CD4-positive, alpha-beta T cell (primary cell): ENCODE measurements at regions not wholly inside any gene's neighbourhood (a gene's known extent, or its start where the extent isn't known, plus 50 kb on each side); places are given as distances from the start of the nearest gene placed in this dataset.
"Not testable (repeated sequence)": the region's sequence is repeated elsewhere in the genome, so short reads cannot be mapped to it uniquely, and the experiment has no call there.

ENCODE experiments used
- ATAC-seq: fragments of 200-7000 bp; cut with Tn5 transposase; one replicate; pipeline ENCODE4 v1.10.0; 2022; ENCODE audit warnings: mild to moderate bottlenecking; ENCODE audit not compliant: poor library complexity
- CTCF ChIA-PET: fragments of 350-600 bp; sonication (Branson Sonifier 250); formaldehyde crosslinking; loops from one replicate; lab custom pipeline; 2021; ENCODE audit warnings: antibody characterized with exemption, inconsistent platforms; lab: Charles Lee
- POLR2A ChIA-PET: fragments of 350-600 bp; sonication (Branson Sonifier 250); formaldehyde crosslinking; loops from one replicate; lab custom pipeline; 2021; ENCODE audit warnings: antibody characterized with exemption, inconsistent platforms; lab: Charles Lee
- DNase-seq, 14 experiments: peaks; one replicate each; pipeline ENCODE4 v3.0.0-alpha.2; 2013 to 2020; ENCODE audit warnings: mixed read lengths in 2 of 14
- H3K27ac ChIP-seq, 2 donors: one replicate each; pipeline versions ENCODE4 v1.5.1 to v1.7.0; 2013; ENCODE audit warnings: low read length in 2 of 2, low read depth in 1 of 2, mild to moderate bottlenecking in 1 of 2
- H3K27me3 ChIP-seq, 2 experiments: 1 replicate in 1 of 2; 2 replicates in 1 of 2; pipeline versions ENCODE4 v1.6.1 to v1.7.0; 2013; ENCODE audit warnings: low read length in 2 of 2, control low read depth in 1 of 2, mild to moderate bottlenecking in 1 of 2, moderate library complexity in 1 of 2; ENCODE audit not compliant: insufficient read depth in 2 of 2, control insufficient read depth in 1 of 2
- H3K36me3 ChIP-seq: one replicate; pipeline ENCODE4 v1.6.1; 2013; ENCODE audit warnings: low read length, control low read depth; ENCODE audit not compliant: insufficient read depth
- H3K4me1 ChIP-seq: one replicate; pipeline ENCODE4 v1.6.1; 2013; ENCODE audit warnings: low read length, control low read depth; ENCODE audit not compliant: insufficient read depth
- H3K4me3 ChIP-seq: one replicate; pipeline ENCODE4 v1.5.1; 2013; ENCODE audit warnings: mild to moderate bottlenecking, low read length, moderate library complexity
- H3K9me3 ChIP-seq, 2 experiments: 1 replicate in 1 of 2; 2 replicates in 1 of 2; pipeline versions ENCODE4 v1.6.1 to v1.7.0; 2013; ENCODE audit warnings: low read length in 2 of 2, mild to moderate bottlenecking in 2 of 2, control low read depth in 1 of 2, moderate library complexity in 1 of 2; ENCODE audit not compliant: control insufficient read depth in 1 of 2, insufficient read depth in 1 of 2
- H3K27ac Mint-ChIP-seq: one replicate; pipeline ENCODE4 v1.8.0; 2020; ENCODE audit warnings: mixed read lengths
- H3K27me3 Mint-ChIP-seq: one replicate; pipeline ENCODE4 v1.8.0; 2021; ENCODE audit warnings: mixed read lengths
- H3K36me3 Mint-ChIP-seq: one replicate; pipeline ENCODE4 v1.8.0; 2021; ENCODE audit warnings: low read depth, mixed read lengths
- H3K4me1 Mint-ChIP-seq: one replicate; pipeline ENCODE4 v1.8.0; 2021; ENCODE audit warnings: low read depth, mixed read lengths
- H3K4me3 Mint-ChIP-seq: one replicate; pipeline ENCODE4 v1.8.0; 2020; ENCODE audit warnings: mild to moderate bottlenecking, mixed read lengths
- H3K9me3 Mint-ChIP-seq: one replicate; pipeline ENCODE4 v1.8.0; 2020; ENCODE audit warnings: mixed read lengths
- intact Hi-C, 2 experiments: fragments of 100-400 bp; cut with DNase I in 1 of 2; cut with micrococcal nuclease in 1 of 2; formaldehyde crosslinking; loops; one replicate each; pipeline versions ENCODE4 v1.15.1 to v1.9.0; 2023 to 2025; cut with DNase I, micrococcal nuclease
- TF ChIP-seq, protein P1 (sequence below): fragments of 200-600 bp; IDR thresholded peaks from one replicate; pipeline ENCODE4 v1.8.0; 2022; ENCODE audit warnings: antibody characterized with exemption, mild to moderate bottlenecking

- no peak for ATAC-seq
- TF ChIP-seq, protein P1, sequence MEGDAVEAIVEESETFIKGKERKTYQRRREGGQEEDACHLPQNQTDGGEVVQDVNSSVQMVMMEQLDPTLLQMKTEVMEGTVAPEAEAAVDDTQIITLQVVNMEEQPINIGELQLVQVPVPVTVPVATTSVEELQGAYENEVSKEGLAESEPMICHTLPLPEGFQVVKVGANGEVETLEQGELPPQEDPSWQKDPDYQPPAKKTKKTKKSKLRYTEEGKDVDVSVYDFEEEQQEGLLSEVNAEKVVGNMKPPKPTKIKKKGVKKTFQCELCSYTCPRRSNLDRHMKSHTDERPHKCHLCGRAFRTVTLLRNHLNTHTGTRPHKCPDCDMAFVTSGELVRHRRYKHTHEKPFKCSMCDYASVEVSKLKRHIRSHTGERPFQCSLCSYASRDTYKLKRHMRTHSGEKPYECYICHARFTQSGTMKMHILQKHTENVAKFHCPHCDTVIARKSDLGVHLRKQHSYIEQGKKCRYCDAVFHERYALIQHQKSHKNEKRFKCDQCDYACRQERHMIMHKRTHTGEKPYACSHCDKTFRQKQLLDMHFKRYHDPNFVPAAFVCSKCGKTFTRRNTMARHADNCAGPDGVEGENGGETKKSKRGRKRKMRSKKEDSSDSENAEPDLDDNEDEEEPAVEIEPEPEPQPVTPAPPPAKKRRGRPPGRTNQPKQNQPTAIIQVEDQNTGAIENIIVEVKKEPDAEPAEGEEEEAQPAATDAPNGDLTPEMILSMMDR = no peak
Observed at GRCh38 chr10:120212275-120212674, 244.8 kb upstream of the PLPP4 start.

DNA sequence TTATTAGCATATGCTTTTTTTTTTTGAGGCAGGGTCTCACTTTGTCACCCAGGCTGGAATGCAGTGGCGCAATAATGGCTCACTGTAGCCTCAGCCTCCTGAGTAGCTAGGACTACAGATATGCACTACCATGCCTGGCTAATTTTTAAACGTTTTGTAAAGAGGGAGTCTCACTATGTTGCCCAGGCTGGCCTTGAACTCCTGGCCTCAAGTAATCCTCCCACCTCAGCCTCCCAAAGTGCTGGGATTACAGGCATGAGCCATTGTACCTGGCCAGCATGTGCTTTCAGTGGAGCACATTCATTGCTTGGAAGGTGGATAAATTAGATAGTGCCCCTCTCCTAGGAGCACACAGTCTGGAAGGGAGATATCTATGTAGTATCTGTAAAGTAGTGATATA lies 243.7 kb upstream of the PLPP4 start:
- H3K27me3 Mint-ChIP-seq = peaks cover 23% of the 10 kb centered on the region

More at GRCh38 chr10:120212275-120212674, 244.8 kb upstream of the PLPP4 start:
- CTCF ChIA-PET = no interaction called here
- Mint-ChIP-seq H3K9me3 (no peaks in the 10 kb centered on the region), H3K36me3 (no peaks in the 10 kb centered on the region), H3K27me3 (peaks cover 30% of the 10 kb centered on the region), H3K27ac (no peak overlapping the region), H3K4me1 (no peaks in the 10 kb centered on the region), H3K4me3 (no peak overlapping the region)
- Histone ChIP-seq H3K4me1 (no peaks in the 10 kb centered on the region), H3K4me3 (no peak overlapping the region), H3K9me3 (peaks cover 0 to 4% of the 10 kb centered on the region in 2 experiments), H3K27me3 (no peaks in the 10 kb centered on the region), H3K36me3 (no peaks in the 10 kb centered on the region), H3K27ac (no peak overlapping the region)
- intact Hi-C loops = no loop called here
- DNase-seq = no peak
- POLR2A ChIA-PET = no interaction called here

GRCh38 chr10:120217736-120218135 lies 239.3 kb upstream of the PLPP4 start:
- intact Hi-C loops = no loop called here
- ChIA-PET POLR2A (no interaction called here), CTCF (no interaction called here)
- no peak overlapping the region for H3K27ac ChIP-seq
- Mint-ChIP-seq H3K27ac (no peak overlapping the region), H3K9me3 (peaks cover 2% of the 10 kb centered on the region), H3K27me3 (peaks cover 10% of the 10 kb centered on the region), H3K4me3 (no peak overlapping the region), H3K36me3 (no peaks in the 10 kb centered on the region), H3K4me1 (no peaks in the 10 kb centered on the region)
- H3K36me3 ChIP-seq = no peaks in the 10 kb centered on the region
- H3K9me3 ChIP-seq = peaks cover 8% of the 10 kb centered on the region in 2 experiments
- DNase-seq (no peak), ATAC-seq (no peak)
- H3K27me3 ChIP-seq = no peaks in the 10 kb centered on the region
- no peaks in the 10 kb centered on the region for H3K4me1 ChIP-seq
- no peak overlapping the region for H3K4me3 ChIP-seq
- TF ChIP-seq, protein P1 = no peak

More for the DNA sequence above, 243.7 kb upstream of the PLPP4 start:
- H3K36me3 Mint-ChIP-seq, H3K9me3 ChIP-seq, H3K4me3 Mint-ChIP-seq, DNase-seq, H3K4me1 Mint-ChIP-seq, ATAC-seq, intact Hi-C loops, H3K36me3 ChIP-seq, H3K9me3 Mint-ChIP-seq, H3K27ac ChIP-seq, H3K4me1 ChIP-seq, CTCF ChIA-PET, H3K4me3 ChIP-seq, POLR2A ChIA-PET, H3K27ac Mint-ChIP-seq, H3K27me3 ChIP-seq: not testable (repeated sequence)

DNA sequence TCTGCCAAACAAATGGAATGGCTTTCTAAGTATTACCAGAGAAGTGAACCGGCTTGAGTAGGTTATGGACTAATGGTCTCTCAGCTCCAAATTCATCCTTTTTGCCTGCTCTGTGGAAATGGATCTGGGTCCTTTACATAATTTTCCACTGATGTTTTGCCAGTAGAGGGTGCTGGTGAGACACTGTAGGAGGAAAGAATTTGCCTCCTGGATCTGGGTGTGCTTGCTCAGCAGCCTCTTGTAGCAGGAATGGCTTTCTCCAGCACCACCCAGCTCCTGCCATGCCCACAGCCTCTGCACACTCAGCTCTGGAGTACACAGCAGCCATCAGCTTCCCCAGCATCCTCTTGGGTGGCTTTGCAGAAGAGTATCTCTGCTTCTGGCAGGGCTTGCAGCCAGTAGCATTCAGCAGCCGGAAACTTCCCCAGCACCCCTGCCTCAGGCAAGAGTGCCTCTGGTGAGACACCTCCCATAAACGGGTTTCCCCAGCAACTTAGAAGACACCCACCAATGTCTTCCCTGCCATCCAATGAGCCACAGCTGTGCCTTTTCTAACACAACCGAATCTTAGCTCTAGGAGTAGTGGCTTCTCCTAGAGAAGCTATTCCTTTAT lies 235.0 kb upstream of the PLPP4 start:
- no peak overlapping the region for H3K4me3 Mint-ChIP-seq
- H3K27ac ChIP-seq = no peak overlapping the region
- H3K4me1 Mint-ChIP-seq = no peaks in the 10 kb centered on the region
- no peaks in the 10 kb centered on the region for H3K36me3 ChIP-seq
- H3K4me1 ChIP-seq = no peaks in the 10 kb centered on the region
- H3K27me3 ChIP-seq = no peaks in the 10 kb centered on the region
- CTCF ChIA-PET = no interaction called here
- H3K27ac Mint-ChIP-seq = no peak overlapping the region
- no peaks in the 10 kb centered on the region for H3K36me3 Mint-ChIP-seq
- H3K4me3 ChIP-seq = no peak overlapping the region
- peaks cover 8 to 10% of the 10 kb centered on the region in 2 experiments for H3K9me3 ChIP-seq
- TF ChIP-seq, protein P1 = no peak
- peaks cover 2% of the 10 kb centered on the region for H3K9me3 Mint-ChIP-seq
- no peak for DNase-seq
- POLR2A ChIA-PET = no interaction called here
- intact Hi-C loops = no loop called here
- peaks cover 6% of the 10 kb centered on the region for H3K27me3 Mint-ChIP-seq
- no peak for ATAC-seq
